CD8-positive, alpha-beta memory T cell (primary cell): ENCODE measurements at regions not wholly inside any gene's neighbourhood (a gene's known extent, or its start where the extent isn't known, plus 50 kb on each side); places are given as distances from the start of the nearest gene placed in this dataset.
"Not testable (repeated sequence)": the region's sequence is repeated elsewhere in the genome, so short reads cannot be mapped to it uniquely, and the experiment has no call there.

Source experiments
- CTCF ChIA-PET: fragments of 350-600 bp; sonication (Branson Sonifier 250); formaldehyde crosslinking; loops from one replicate; lab custom pipeline; 2021; ENCODE audit warnings: antibody characterized with exemption; lab: Charles Lee
- POLR2A ChIA-PET: fragments of 350-600 bp; sonication (Branson Sonifier 250); formaldehyde crosslinking; loops from one replicate; lab custom pipeline; 2021; ENCODE audit warnings: antibody characterized with exemption; lab: Charles Lee
- DNase-seq, 5 donors: peaks; one replicate each; pipeline versions ENCODE4 v3.0.0 to v3.0.0-alpha.2; 2020 to 2022; ENCODE audit warnings: mixed read lengths in 1 of 5
- H3K27ac ChIP-seq: one replicate; pipeline ENCODE4 v1.7.0; 2013; ENCODE audit warnings: low read depth, mild to moderate bottlenecking, low read length, moderate library complexity
- H3K27me3 ChIP-seq: 2 replicates; pipeline ENCODE4 v1.7.0; 2013; ENCODE audit warnings: low read length, mild to moderate bottlenecking; ENCODE audit not compliant: insufficient read depth, poor library complexity, severe bottlenecking
- H3K36me3 ChIP-seq: 2 replicates; pipeline ENCODE4 v1.7.0; 2013; ENCODE audit warnings: mild to moderate bottlenecking, low read length, moderate library complexity; ENCODE audit not compliant: insufficient read depth
- H3K4me1 ChIP-seq: 2 replicates; pipeline ENCODE4 v1.7.0; 2013; ENCODE audit warnings: mild to moderate bottlenecking, low read length, moderate library complexity; ENCODE audit not compliant: insufficient read depth
- H3K4me3 ChIP-seq: 2 replicates; pipeline ENCODE4 v1.7.0; 2013; ENCODE audit warnings: mild to moderate bottlenecking, low read length
- H3K9me3 ChIP-seq: 2 replicates; pipeline ENCODE4 v1.7.0; 2013; ENCODE audit warnings: mild to moderate bottlenecking, low read length
- H3K27ac Mint-ChIP-seq, 8 donors: one replicate each; pipeline ENCODE4 v1.8.0; 2020 to 2021; ENCODE audit warnings: mixed read lengths in 8 of 8, mild to moderate bottlenecking in 6 of 8, inconsistent platforms in 3 of 8, moderate library complexity in 3 of 8
- H3K27me3 Mint-ChIP-seq, 2 donors: one replicate each; pipeline ENCODE4 v1.8.0; 2020 to 2021; ENCODE audit warnings: mixed read lengths in 2 of 2, mild to moderate bottlenecking in 1 of 2, moderate library complexity in 1 of 2
- H3K36me3 Mint-ChIP-seq, 3 donors: one replicate each; pipeline ENCODE4 v1.8.0; 2020 to 2021; ENCODE audit warnings: mixed read lengths in 3 of 3, inconsistent platforms in 1 of 3, mild to moderate bottlenecking in 1 of 3
- H3K4me1 Mint-ChIP-seq, 3 donors: one replicate each; pipeline ENCODE4 v1.8.0; 2020 to 2021; ENCODE audit warnings: mixed read lengths in 3 of 3, inconsistent platforms in 1 of 3, mild to moderate bottlenecking in 1 of 3
- H3K4me3 Mint-ChIP-seq, 7 donors: one replicate each; pipeline ENCODE4 v1.8.0; 2020 to 2021; ENCODE audit warnings: mixed read lengths in 7 of 7, mild to moderate bottlenecking in 6 of 7, moderate library complexity in 4 of 7, inconsistent platforms in 2 of 7
- H3K9me3 Mint-ChIP-seq, 5 donors: one replicate each; pipeline ENCODE4 v1.8.0; 2020 to 2022; ENCODE audit warnings: mixed read lengths in 5 of 5, mild to moderate bottlenecking in 3 of 5, moderate library complexity in 2 of 5, inconsistent platforms in 1 of 5

DNA sequence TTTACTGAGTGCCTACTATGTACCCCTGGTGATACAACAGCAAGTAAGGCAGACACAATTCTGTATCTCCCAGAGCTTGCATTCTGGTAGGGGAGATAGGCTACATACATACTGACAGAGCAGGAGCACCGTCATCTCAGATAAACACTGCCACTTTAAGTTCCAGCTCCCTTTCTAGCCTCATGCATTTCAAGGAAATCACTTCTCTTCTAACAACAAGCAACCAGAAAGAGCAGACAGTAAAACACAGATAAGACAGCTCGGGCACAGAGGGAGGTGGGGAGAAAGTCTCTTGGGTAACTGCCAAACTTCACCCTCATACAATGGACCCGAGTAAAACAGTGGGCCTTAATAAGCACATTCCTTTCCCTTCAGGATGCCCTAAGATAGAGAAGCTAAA lies 169.6 kb downstream of the UTP18 start:
- H3K27ac Mint-ChIP-seq: peak overlapping the region in 3 of 8 donors; percentile 14 to 81 (median 23)
- H3K36me3 ChIP-seq, H3K36me3 Mint-ChIP-seq, POLR2A ChIA-PET, H3K4me3 Mint-ChIP-seq, H3K9me3 ChIP-seq, CTCF ChIA-PET, H3K9me3 Mint-ChIP-seq, H3K27me3 Mint-ChIP-seq, H3K27me3 ChIP-seq, H3K4me3 ChIP-seq, H3K27ac ChIP-seq, DNase-seq: not testable (repeated sequence)
- peaks cover 12 to 54% (median 44%) of the 10 kb centered on the region in 3 donors for H3K4me1 Mint-ChIP-seq
- H3K4me1 ChIP-seq: peaks cover 51% of the 10 kb centered on the region

DNA sequence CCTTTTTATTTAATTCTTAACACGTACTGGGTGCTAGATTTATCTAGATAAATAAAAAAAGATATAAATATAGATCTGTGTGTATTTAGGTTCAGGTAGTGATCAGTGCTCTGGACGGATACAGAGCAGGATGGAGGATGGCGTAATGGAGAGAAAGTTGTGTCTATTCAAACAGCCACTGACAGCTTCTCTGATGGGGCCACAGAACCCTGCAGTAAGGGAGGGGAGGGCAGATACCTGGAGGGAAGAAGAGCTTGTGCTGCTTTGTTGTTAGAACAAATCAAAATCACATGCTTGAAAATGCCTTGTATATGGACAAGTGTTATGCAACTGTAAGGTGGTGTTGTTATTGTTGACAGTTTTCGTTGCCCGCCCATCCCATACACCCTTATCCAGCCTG lies 170.2 kb downstream of the UTP18 start:
- H3K9me3 Mint-ChIP-seq: no peaks in the 10 kb centered on the region
- peaks cover 0 to 1% of the 10 kb centered on the region in 2 donors for H3K27me3 Mint-ChIP-seq
- peaks cover 12 to 60% (median 44%) of the 10 kb centered on the region in 3 donors for H3K4me1 Mint-ChIP-seq
- CTCF ChIA-PET: no interaction called here
- no peaks in the 10 kb centered on the region for H3K36me3 Mint-ChIP-seq
- Histone ChIP-seq H3K4me1 (peaks cover 51% of the 10 kb centered on the region), H3K36me3 (no peaks in the 10 kb centered on the region), H3K4me3 (no peak overlapping the region), H3K27me3 (no peaks in the 10 kb centered on the region), H3K27ac (no peak overlapping the region), H3K9me3 (no peaks in the 10 kb centered on the region)
- H3K27ac Mint-ChIP-seq: peak overlapping the region in 3 of 8 donors; percentile 34 to 81 (median 52)
- DNase-seq: no peak
- no peak overlapping the region for H3K4me3 Mint-ChIP-seq
- POLR2A ChIA-PET: no interaction called here

DNA sequence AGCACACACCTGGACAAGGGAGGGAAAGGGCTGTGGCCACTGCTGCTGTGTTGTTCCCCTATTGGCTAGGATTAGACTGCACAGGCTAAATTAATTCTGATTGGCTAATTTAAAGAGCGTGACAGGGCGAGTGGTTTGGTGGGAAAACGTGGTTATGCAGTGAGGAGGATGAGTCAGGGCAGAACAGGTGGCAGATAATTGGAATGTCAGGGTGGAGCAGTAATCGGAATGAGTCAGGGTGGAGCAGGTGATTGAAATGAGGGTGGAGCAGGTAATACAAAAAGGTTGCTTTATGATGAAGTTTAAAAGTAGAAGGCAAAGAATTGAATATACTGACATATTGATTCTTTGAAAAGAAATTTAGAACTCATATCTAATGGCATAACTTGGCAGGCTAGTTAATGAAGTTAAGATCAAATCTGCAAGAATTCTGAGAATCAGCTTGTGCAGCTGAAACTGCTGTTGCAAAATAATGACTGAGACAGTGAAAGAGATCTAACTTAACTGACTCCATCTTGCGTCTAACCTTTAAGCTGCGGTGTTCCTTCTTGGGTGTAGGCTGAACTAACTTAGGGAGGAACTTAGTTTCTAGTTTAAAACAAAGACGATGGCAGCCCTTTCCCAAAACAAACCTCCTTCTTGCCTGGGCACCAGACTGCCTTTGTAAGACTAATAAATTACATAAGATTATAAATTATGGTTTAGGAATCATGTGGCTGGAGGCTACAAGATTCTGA lies 174.3 kb downstream of the UTP18 start:
- no peak for DNase-seq
- Histone ChIP-seq H3K36me3 (no peaks in the 10 kb centered on the region), H3K27me3 (no peaks in the 10 kb centered on the region), H3K4me3 (no peak overlapping the region), H3K27ac (no peak overlapping the region), H3K9me3 (no peaks in the 10 kb centered on the region), H3K4me1 (peaks cover 31% of the 10 kb centered on the region)
- ChIA-PET POLR2A (no interaction called here), CTCF (no interaction called here)
- no peaks in the 10 kb centered on the region for H3K36me3 Mint-ChIP-seq
- no peaks in the 10 kb centered on the region for H3K9me3 Mint-ChIP-seq
- H3K4me1 Mint-ChIP-seq: peaks cover 0 to 38% (median 18%) of the 10 kb centered on the region in 3 donors
- peaks cover 8 to 23% of the 10 kb centered on the region in 2 donors for H3K27me3 Mint-ChIP-seq
- peak overlapping the region in 1 of 7 donors; percentile 65 for H3K4me3 Mint-ChIP-seq
- H3K27ac Mint-ChIP-seq: peak overlapping the region in 2 of 8 donors; percentile 6 to 26

DNA sequence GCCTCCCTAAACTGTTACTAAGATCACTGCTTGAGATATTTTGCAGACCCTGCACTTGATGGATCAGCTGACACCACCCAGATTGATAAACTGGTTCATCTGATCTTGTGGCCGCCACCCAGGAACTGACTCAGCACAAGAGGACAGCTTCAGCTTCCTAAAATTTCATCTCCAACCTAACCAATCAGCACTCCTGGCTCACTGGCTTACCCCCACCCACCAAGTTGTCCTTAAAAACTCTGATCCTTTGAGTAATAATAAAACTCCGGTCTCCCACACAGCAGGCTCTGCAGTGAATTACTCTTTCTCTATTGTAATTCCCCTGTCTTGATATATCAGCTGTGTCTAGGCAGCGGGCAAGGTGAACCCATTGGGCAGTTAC lies 174.8 kb downstream of the UTP18 start:
- peaks cover 31% of the 10 kb centered on the region for H3K4me1 ChIP-seq
- DNase-seq: no peak
- ChIA-PET POLR2A (no interaction called here), CTCF (interaction anchor here (1.4 kb wide), 1 partner anchor 30 kb away, joined by 3 read pairs; no protein-coding TSS in a partner anchor)
- no peaks in the 10 kb centered on the region for H3K36me3 ChIP-seq
- Mint-ChIP-seq H3K27ac (peak overlapping the region in 2 of 8 donors; percentile 10 to 74), H3K36me3 (no peaks in the 10 kb centered on the region), H3K4me1 (peaks cover 0 to 35% (median 16%) of the 10 kb centered on the region in 3 donors), H3K4me3 (peak overlapping the region in 2 of 7 donors; percentile 12 to 65), H3K9me3 (no peaks in the 10 kb centered on the region), H3K27me3 (peaks cover 10 to 23% of the 10 kb centered on the region in 2 donors)
- H3K27ac ChIP-seq: no peak overlapping the region
- H3K9me3 ChIP-seq: no peaks in the 10 kb centered on the region
- no peaks in the 10 kb centered on the region for H3K27me3 ChIP-seq
- H3K4me3 ChIP-seq: no peak overlapping the region

DNA sequence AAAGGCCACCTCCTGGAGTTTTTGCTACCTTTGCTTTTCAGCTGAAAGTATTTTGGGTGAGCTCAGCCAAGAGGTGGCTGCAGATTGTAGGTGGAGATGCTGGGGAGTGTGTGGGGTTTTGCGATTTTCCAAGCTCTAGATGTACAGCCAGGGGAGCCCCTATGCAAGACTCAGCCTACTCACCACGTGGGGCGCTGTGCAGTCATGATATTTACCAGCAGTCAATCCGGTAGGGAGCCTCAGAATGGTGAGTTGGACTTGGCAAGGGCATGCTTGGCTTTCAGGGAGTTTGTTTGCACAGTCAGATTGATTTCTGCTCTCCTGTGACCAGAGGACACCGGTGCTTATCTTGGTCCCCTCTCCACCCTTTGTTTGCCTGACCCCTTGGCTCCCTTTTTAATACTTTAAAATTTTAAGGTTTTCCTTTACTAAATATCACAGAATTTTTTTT lies 175.3 kb downstream of the UTP18 start:
- Mint-ChIP-seq H3K4me3 (peak overlapping the region in 2 of 7 donors; percentile 12 to 65), H3K9me3 (no peaks in the 10 kb centered on the region), H3K36me3 (no peaks in the 10 kb centered on the region), H3K4me1 (peaks cover 0 to 30% (median 11%) of the 10 kb centered on the region in 3 donors), H3K27ac (peak overlapping the region in 1 of 8 donors; percentile 40), H3K27me3 (peaks cover 10 to 28% of the 10 kb centered on the region in 2 donors)
- DNase-seq: peak in 2 of 5 donors; percentile 19 to 21
- H3K36me3 ChIP-seq: no peaks in the 10 kb centered on the region
- H3K4me1 ChIP-seq: peaks cover 29% of the 10 kb centered on the region
- H3K27me3 ChIP-seq: no peaks in the 10 kb centered on the region
- POLR2A ChIA-PET: no interaction called here
- no peak overlapping the region for H3K4me3 ChIP-seq
- no peak overlapping the region for H3K27ac ChIP-seq
- no peaks in the 10 kb centered on the region for H3K9me3 ChIP-seq
- CTCF ChIA-PET: interaction anchor here (1.1 to 1.4 kb wide), 2 partner anchors 9 to 30 kb away, joined by 3 read pairs; no protein-coding TSS in a partner anchor

DNA sequence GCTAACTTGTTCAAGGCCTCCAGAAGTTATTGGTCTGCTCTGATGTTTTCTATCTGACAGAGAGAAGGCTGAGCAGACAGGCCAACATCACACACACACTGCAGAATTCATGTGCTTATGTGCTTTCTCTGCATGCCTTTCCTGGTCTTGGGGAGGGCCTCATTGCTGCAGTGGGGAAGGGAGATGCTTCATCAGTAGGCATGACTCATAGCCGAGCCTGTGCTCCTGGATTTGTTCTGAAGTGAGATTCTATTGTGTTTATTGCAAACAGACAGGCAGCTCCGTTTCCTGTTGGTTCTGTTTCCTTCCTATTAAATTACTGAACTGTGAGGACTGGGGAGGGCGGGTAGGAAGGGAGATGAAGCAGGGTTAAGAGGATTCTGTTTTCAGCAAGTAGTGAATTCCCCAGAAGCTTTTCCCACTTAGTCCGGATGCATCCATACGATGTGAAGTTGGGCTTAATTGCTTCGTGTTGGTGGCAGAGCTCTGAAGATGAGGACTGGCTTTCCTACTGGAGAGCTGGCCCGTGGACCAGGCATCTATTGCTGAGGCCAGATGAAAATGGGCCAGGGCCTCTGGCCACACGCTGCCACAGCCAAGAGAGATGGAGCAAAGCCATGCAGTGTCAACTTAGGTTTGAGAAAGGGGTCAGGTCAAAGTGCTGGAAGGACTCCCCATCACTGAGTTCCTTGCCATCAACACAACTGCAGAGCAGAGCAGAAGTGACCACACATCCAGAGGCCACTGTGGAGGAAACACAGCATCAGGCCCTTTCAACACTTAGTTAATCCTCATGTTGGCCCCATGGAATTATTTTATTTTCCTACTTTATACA lies 179.3 kb downstream of the UTP18 start:
- Mint-ChIP-seq H3K4me1 (peaks cover 0 to 21% (median 8%) of the 10 kb centered on the region in 3 donors), H3K9me3 (no peaks in the 10 kb centered on the region), H3K27ac (peak overlapping the region in 1 of 8 donors; percentile 32), H3K36me3 (no peaks in the 10 kb centered on the region), H3K27me3 (peaks cover 10 to 43% of the 10 kb centered on the region in 2 donors), H3K4me3 (no peak overlapping the region)
- no peak overlapping the region for H3K27ac ChIP-seq
- H3K9me3 ChIP-seq: no peaks in the 10 kb centered on the region
- ChIA-PET CTCF (no interaction called here), POLR2A (no interaction called here)
- no peak for DNase-seq
- no peak overlapping the region for H3K4me3 ChIP-seq
- H3K27me3 ChIP-seq: no peaks in the 10 kb centered on the region
- H3K36me3 ChIP-seq: no peaks in the 10 kb centered on the region
- H3K4me1 ChIP-seq: peaks cover 20% of the 10 kb centered on the region

DNA sequence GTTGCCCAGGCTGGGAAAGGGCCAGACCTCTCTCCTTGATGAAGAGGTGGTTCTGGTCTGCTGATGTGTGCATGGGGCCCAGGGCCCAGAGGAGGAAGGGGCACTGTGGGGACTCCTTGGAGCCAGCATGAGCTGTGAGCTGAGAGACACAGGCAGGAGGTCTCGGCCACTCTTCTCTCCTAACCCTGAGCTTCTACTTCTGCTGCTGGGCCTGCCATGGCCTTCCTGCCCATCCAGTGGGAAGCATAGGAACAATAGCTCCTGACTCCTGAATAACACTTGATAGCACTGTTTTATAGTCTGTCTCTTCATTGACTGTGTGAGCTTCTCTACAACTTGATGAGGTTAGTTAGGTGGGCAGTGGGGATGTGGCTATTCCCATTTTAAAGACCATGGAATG lies 181.1 kb downstream of the UTP18 start:
- ChIA-PET CTCF (no interaction called here), POLR2A (no interaction called here)
- H3K9me3 ChIP-seq: no peaks in the 10 kb centered on the region
- H3K4me3 ChIP-seq: no peak overlapping the region
- peaks cover 15 to 52% of the 10 kb centered on the region in 2 donors for H3K27me3 Mint-ChIP-seq
- H3K4me3 Mint-ChIP-seq: no peak overlapping the region
- H3K36me3 Mint-ChIP-seq: no peaks in the 10 kb centered on the region
- H3K9me3 Mint-ChIP-seq: peaks cover 0 to 2% (median 0%) of the 10 kb centered on the region in 5 donors
- H3K4me1 Mint-ChIP-seq: peaks cover 0 to 8% (median 8%) of the 10 kb centered on the region in 3 donors
- peak overlapping the region in 2 of 8 donors; percentile 35 to 48 for H3K27ac Mint-ChIP-seq
- H3K36me3 ChIP-seq: no peaks in the 10 kb centered on the region
- no peak for DNase-seq
- peaks cover 20% of the 10 kb centered on the region for H3K4me1 ChIP-seq
- H3K27ac ChIP-seq: no peak overlapping the region
- H3K27me3 ChIP-seq: no peaks in the 10 kb centered on the region
